ENCODE measurements at regions not wholly inside any gene's neighbourhood (a gene's known extent, or its start where the extent isn't known, plus 50 kb on each side); places are given as distances from the start of the nearest gene placed in this dataset.
"Not testable (repeated sequence)": the region's sequence is repeated elsewhere in the genome, so short reads cannot be mapped to it uniquely, and the experiment has no call there.

DNA sequence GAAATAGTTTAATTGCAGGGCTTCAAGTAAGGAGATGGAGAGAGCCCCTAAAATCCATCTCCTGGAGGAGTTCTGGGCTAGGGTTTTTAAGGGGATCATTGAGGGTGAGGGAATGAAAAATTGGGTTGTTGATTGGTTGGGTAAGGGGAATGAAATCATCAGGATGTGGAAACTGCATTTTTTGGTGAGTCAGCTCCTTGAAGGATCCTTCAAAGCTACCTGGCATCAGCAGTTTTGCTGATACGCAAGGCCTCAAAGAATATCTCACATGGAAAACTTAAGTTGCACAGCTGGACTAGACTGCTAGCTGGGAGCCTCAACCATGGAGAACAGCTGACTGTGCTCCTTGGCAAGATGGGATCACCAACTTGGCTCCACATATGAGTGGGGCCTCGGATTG lies 136.7 kb downstream of the FGF10 start:
- no peak for DNase-seq

DNA sequence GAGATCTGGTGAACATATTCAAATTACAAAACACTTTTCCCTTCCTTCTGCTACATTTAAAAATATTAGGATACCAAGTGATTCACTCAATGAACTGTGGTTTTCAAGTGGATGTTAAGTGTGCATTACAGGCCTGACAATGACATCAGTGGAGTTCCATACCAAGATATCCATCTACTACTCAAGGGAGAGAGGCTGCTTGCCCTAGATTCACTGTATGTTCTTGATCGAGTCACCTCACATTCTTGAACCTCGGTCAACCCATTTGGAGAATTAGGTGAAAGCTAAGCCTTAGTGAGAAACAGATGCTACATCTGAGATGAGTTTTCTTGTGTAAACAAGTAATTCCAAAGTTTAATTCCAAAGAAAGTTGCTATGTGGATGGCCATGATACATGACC lies 142.2 kb downstream of the FGF10 start:
- DNase-seq = no peak

DNA sequence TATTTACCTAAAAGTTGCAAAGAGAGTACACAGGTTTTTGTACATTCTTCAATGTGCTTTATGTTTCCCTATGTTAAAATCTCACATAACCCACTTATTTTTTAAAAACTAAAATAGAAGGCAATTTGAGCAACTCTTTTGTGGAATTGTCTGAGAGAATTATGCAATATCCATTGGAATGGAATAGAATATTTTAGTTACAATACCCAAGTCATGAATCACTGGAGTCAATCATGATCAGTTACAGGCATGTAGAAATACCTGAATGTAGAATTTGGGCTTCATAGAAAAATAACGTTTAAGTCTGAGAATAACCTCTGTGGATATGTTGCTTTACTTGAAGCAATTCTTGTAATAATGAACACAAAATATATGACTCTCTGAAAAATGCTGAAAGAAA lies 143.3 kb downstream of the FGF10 start:
- DNase-seq = no peak

DNA sequence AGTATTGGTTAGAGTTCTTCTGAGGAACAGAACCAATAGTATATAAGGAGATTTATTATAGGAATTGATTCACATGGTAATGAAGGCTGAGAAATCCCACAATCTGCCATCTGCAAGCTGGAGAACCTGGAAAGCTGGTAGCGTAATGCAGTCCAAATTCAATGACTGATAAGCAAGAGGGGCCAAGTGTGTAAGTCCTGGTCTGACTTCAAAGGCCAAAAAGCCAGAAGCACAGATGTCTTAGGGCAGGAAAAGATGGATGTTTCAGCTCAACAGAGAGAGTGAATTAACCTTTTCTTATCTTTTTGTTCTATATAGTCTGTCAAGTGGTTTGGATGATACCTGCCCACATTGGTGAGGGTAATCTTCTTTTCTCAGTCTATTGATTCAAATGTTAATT lies 146.4 kb downstream of the FGF10 start:
- DNase-seq = no peak

DNA sequence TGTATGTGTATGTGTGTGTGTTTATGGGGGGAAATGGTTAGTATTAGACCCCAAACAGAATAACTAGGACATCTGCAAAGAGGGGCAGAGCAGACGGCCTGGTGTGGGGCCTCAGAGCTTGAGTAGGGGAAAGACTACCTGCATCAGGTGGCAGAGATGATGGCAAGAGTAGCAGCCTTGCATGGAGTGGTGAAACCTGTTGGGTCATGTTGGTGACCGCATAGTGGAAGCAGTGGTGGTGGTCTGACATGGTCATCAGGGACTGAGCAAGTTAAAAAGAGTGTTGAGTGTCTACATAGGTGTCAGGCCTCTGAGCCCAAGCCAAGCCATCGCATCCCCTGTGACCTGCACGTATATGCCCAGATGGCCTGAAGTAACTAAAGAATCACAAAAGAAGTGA lies 153.2 kb downstream of the FGF10 start:
- DNase-seq = no peak

DNA sequence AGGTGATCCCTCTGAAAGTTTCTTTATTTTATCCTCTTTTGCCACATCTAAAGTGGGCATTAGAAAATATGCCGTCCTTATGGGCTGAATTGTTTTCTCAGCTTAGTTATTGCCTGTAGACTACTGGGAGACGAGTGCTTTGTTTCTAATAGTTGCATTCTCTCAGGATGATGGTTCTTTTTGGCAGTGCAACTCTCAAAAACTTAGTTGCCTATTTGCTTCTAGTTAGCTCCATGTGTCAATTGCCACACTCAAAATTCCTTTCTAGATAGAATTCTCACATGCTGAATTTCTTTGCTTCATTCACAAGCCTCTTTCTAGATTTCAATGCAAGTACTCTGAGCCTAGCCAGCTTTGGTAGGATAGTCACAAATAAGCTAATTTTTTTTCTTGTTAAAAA lies 155.5 kb downstream of the FGF10 start:
- no peak for DNase-seq

DNA sequence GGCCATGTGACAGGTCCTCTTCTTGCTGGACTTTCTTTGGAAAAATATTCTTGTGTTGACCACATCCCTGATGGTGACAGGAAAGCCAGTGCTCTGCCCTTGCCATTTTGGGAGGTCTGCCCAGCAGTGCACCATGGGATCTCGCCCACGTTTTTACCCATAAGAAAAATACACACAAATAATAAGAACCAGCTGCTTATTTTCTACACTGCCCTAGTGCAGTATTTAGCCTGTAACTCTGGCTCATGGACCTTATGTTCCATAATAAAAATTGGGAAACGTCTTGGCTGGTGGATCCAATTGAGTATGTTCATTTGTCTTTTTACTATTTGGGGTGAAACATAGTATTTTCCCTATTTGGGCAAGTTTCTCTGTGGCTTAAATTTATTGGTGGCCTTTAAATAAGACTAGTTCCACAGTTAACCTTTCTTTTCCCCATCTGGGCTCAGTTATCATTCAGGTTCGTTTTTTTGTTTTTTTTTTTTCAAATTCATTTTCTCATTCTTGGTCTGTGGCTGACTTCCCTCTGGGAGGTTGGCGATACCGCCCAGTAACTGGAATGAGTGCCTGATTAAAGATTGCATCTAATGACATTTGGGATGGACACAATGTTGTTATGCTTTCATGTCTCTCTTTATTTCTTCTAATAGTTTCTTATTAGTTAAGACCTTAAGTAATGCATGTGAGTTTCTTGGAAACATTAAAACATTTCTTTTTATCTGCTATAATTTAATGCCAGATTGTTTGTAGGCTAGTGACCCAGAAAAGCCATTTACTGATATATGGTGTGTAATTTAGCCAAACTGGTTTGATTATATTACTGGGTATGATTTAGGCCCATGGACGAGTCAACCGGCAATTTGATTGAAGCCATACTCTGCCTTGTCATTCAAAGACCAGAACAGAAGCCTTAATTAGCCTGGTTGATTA lies 163.7 kb downstream of the FGF10 start:
- no peak for DNase-seq

DNA sequence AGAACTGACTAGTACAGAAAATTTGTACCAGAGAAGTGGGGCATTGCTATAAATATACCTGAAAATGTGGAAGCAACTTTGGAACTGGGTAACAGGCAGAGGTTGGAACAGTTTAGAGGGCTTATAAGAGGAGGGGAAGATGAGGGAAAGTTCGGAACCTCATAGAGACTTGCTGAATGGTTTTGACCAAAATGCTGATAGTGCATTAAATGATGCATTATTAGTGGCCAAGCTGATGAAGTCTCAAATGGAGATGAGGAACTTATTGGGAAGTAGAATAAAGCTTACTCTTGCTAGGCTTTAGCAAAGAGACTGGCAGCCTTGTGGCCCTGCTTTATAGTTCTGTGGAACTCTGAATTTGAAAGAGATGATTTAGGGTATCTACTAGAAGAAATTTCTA lies 189.8 kb downstream of the FGF10 start:
- no peak for DNase-seq

DNA sequence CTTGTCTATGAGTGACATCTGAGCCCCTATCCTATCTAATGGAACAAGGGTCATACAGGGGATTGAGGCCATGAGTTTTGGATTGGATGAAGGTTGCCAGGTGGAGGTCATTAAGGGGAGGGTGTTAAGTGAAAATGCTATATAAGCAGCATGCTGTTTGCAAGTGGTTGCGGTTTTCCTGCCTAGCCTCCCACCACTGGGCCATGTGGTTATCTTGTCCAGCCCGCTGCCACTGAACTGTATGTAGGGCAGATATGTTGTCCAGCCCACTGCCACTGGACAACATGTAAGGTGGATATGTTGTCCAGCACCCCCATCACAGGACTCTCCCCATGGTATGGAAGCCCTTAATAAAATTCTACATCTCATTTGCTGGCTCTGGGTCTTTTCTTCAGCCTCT lies 200.0 kb downstream of the FGF10 start:
- DNase-seq = no peak

DNA sequence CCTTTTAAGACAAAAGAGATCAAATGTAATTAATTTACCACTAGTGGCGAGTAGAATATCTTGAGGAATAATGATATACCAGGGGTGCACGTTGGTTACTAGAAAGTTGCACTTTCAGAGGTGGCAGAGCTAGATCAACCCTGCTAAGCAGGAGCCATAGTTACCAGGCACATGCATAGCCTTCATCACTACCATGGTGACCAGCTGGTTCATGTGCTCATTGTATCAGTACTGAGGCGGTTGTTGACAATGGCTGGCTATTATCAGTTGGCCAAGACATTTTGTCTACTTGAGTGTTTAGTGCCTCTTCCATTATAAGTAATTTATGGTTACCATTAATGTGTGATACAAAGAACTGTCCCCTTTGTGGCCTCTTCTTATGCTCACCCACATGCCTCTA lies 201.2 kb downstream of the FGF10 start:
- DNase-seq = no peak

DNA sequence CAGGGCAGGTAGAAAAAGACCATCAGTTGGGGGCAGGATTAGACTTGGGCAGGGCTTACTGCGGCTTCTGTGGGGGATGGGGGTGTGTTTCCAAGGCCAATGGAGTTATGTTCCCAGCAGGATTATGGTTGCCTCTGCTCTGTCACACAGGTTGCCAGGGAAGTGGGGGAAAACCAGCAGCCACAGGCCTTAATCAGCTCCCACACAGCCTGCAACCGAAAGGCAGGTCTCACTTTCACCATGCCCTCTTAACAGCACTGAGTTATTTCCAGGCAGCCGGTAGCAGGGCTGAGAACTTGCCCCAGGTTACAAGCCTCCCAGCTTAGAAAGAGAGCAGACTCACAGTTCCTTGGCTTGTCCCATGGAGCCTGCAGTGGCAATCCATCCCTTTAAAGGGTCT lies 205.5 kb downstream of the FGF10 start:
- DNase-seq = no peak

DNA sequence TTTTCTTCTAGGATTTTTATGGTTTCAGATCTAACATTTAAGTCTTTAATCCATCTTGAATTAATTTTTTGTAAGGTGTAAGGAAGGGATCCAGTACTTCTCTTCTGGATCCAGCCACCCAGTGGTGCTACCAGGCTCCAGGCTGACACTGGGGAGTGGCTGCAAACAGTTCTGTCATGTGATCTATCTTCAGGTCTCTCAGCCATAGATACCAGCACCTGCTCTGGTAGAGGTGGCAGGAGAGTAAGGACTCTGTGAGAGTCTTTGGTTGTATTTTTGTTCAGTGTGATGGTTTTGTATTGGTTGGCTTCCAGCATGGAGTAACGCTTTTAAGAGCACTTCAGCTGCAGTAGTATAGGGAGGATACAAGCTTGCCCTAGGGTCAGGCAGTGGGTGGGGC lies 205.9 kb downstream of the FGF10 start:
- DNase-seq = no peak

DNA sequence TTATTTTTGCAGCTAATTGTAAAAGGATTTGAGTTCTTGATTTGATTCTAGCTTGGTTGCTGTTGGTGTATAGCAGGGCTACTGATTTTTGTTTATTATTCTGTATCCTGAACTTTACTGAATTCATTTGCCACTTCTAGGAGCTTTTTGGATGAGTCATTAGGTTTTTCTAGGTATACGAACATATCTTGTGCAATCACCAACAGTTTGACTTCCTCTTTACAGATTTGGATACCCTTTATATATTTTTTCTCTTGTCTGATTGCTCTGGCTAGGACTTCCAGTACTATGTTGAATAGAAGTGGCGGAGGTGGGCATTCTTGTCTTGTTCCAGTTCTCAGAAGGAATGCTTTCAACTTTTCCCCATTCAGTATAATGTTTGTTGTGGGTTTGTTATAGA lies 210.8 kb downstream of the FGF10 start:
- DNase-seq = no peak

DNA sequence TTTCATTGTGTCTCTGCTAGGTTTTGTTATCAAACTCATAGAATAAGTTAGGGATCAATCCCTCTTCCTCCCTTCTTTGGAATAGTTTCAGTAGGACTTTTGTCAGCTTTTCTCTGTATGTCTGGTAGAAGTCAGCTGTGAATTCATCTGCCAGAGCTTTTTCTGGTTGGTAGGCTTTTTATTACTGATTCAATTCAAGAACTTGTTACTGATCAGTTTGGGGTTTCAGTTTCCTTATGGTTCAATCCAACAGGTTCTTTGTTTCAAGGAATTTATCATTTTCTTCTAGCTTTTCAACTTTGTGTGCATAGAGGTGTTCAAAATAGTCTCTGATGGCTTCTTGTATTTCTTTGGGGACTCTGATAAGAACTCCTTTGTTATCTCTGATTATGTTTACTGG lies 221.7 kb downstream of the FGF10 start:
- no peak for DNase-seq

DNA sequence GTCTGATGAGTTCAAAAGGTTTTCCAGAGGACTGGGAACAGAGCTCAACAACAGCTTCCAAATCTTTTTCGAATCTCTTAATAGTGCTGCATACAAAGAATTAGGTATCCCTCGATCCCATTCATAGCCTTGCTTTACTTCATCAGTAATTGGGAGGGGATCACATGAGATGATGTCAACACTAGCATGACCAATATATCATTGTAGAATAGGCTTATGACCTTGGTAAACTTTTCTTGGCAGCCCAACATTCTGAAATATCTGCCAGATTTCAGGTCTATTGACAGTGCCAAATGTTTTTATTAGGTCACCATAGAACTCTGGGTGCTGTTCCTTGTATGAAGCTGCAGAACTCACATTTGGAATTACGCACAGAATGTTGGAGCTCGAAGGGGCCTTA lies 228.9 kb downstream of the FGF10 start:
- DNase-seq = no peak

DNA sequence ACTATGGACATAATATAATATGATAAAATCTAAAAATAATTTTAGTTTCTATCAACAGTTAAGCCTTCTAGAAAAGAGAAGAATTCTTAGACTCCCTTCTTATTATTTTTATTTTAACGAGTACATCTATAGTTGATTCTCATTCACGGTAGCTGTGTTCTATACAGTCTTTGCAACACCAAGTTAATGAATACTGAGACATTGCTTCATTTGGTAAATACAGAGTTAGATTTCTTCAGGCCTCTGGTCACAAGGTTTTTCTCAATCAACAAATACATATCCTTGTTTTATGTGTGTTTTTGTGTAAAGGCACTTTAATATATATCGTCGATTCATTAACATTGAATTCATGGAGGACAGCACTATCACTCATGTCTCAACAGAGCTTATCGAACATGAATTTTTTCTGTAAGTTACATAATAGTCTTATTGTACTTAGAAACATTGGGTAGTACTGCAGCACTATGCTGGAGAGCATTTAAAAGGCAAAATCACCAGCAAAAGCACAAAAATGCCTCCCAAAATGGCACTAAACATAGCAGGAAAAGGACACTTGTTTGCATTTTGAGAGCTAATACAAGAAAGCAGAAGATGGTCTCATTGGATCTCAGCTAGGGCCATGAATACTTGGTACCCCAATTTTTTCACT lies 239.0 kb downstream of the FGF10 start:
- no peak for DNase-seq

DNA sequence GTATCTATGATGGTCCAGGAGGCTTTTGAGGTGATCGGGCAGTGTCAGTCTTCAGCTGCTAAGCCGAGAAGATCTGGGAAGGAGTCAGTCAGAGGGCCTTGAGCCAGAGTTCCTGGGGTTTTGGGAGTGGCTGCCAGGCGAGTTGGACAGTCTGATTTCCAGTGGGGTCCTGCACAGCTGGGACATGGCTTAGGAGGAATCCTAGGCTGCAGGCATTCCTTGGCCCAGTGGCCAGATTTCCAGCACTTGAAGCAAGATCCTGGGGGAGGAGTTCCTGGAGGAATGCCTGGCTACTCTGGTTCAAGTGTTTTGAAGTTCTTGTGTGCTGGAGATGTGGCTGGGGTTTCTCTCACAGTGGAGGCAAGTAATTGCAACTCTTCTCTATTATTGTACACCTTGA lies 271.3 kb downstream of the FGF10 start:
- not testable (repeated sequence) for DNase-seq

DNA sequence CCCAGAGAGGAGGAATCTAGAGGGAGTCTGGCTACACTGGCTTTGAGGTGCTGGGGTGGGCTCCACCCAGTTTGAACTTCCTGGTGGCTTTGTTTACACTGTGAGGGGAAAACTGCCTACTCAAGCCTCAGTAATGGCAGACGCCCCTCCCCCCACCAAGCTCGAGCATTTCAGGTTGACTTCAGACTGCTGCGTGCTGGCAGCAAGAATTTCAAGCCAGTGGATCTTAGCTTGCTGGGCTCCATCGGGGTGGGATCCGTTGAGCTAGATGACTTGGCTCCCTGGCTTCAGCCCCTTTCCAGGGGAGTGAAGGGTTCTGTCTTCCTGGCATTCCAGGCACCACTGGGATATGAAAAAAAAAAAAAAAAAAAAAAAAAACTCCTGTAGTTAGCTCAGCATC lies 281.0 kb downstream of the FGF10 start:
- DNase-seq = not testable (repeated sequence)

DNA sequence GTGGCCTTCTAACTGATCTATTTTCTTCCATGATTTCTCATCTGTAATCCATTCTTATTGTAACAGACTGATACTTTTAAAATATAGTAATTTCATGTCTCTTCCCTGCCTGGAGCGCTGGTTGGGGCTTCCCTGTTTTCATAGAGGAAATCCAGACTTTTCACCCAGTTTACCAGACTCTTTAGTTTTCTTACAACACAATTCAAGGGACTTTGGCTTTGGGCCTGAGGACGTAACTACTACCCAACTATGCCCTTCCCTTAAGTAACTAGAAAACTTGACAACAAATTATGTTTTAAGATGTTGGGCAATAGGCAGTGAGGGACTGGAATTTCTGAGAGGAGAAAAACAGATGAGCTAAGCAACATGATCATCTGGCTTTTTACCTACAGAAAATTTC lies 289.6 kb downstream of the FGF10 start:
- DNase-seq = no peak

DNA sequence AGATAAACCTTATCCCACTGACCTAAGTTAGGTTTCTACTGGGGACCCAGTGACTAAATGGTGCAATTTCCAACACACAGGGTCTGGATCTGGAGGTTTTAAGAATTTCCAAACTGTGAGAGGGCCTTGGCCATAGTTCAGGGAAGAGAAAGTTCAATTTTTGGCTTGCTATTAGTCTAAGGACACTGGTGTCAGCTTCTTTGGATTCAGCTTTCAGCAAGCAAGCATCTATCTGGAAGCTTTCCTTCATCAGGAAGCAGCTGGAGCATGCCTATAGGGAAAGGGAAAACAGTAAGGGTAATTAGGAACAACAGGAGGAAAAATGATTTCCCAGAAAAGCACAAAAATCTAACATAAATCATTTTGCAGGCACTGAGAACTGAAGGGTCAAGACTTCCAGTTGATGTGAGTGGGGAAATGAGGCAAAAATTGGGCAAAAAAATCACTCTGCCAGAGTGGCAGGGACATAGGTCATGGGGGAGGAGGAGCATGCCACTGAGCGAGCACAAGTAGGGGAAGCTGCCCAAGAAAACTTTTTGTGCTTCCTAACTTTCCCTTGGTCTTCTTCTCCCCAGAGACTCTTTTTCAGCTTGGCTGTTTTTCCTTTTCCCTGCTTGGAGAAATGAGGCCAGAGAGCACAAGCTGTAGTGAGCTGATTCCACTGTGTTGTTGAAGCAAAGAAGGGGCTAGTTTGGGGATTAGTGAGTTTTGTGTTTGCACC lies 299.6 kb downstream of the FGF10 start:
- no peak for DNase-seq

DNA sequence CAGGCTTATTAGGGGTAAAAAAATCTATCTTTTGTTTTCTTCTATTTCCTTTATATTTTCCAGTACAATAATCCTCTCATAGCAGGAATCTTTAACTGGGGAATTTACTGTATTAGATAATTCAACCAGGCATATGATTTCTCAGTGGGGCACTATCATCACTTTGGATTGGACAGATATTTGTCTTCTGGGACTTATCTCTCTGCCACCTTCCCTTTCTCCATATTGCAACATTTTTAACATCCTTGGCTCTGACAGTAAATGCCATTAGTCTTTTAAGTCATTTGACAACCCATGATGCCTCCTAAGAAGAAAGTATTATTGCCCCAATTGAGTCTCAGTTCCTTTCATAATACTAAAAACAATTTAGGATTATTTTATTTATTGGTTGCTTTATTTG lies 304.1 kb downstream of the FGF10 start:
- no peak for DNase-seq

DNA sequence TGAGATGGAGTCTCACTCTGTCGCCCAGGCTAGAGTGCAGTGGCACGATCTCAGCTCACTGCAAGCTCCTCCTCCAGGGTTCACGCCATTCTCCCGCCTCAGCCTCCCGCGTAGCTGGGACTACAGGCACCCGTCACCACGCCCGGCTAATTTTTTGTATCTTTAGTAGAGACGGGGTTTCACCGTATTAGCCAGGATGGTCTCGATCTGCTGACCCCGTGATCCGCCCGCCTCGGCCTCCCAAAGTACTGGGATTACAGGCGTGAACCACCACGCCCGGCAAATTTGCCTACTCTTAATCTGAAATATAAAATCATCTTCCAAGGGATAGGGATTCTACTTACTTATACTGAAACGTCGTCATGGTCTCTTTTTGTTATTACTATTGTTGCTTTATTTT lies 314.7 kb downstream of the FGF10 start:
- not testable (repeated sequence) for DNase-seq

DNA sequence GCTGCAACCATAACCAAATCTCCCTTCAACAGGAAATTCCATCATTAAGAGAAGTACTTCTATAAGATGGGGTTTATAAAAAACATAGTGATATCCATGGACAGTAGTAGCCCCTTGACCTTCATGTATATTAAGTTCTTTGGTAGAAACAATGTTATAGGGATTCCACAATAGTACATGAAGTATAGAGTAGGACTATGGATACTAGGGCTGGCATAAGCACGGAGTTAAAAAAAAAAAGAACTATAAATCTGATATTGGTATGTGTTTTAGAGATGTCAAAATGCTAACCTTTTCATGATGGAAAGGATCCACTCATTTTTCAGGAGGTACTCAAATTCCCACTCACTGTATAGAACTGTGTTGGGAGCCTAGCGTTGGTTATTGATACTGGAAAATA lies 337.6 kb downstream of the FGF10 start:
- DNase-seq = peak; percentile 93
